H1 (cell line): ENCODE measurements at regions not wholly inside any gene's neighbourhood (a gene's known extent, or its start where the extent isn't known, plus 50 kb on each side); places are given as distances from the start of the nearest gene placed in this dataset.

Experiments used
- CTCF ChIA-PET: fragments of 300-600 bp; sonication (Branson Sonifier 250); formaldehyde crosslinking; loops from one replicate; lab custom pipeline; 2021; ENCODE audit not compliant: partially characterized antibody; lab: Charles Lee
- POLR2A ChIA-PET: fragments of 300-600 bp; sonication (Branson Sonifier 250); formaldehyde crosslinking; loops from one replicate; lab custom pipeline; 2021; ENCODE audit warnings: inconsistent platforms; ENCODE audit not compliant: partially characterized antibody; lab: Charles Lee
- DNase-seq, 2 experiments: peaks; one replicate each; pipeline versions ENCODE4 v3.0.0 to v3.0.0-alpha.2; 2010 to 2022; ENCODE audit warnings: low spot score in 2 of 2, low read depth in 1 of 2, mixed read lengths in 1 of 2
- FAIRE-seq: peaks from 2 replicates; lab custom pipeline; 2011; peaks lifted over from hg19 to GRCh38; lab: Jason Lieb, UNC
- H2AFZ ChIP-seq: 2 replicates; pipeline ENCODE4 v1.8.1; 2012; ENCODE audit warnings: low read length, inconsistent platforms
- H2AK5ac ChIP-seq: 2 replicates; pipeline ENCODE4 v1.6.1; 2013; ENCODE audit warnings: low read depth, low read length
- H2BK120ac ChIP-seq: replicated peaks from 2 replicates; pipeline ENCODE3; 2013; ENCODE audit warnings: low read depth, low read length, inconsistent platforms
- H2BK12ac ChIP-seq: 2 replicates; pipeline ENCODE4 v1.6.1; 2013; ENCODE audit warnings: low read depth, low read length
- H2BK15ac ChIP-seq: 2 replicates; pipeline ENCODE4 v1.6.1; 2013; ENCODE audit warnings: low read length
- H2BK20ac ChIP-seq: 2 replicates; pipeline ENCODE4 v1.6.1; 2013; ENCODE audit warnings: low read length
- H2BK5ac ChIP-seq: 2 replicates; pipeline ENCODE4 v1.6.1; 2013; ENCODE audit warnings: low read depth, low read length
- H3K14ac ChIP-seq: 2 replicates; pipeline ENCODE4 v1.6.1; 2013; ENCODE audit warnings: inconsistent platforms; ENCODE audit not compliant: insufficient read length
- H3K18ac ChIP-seq: 2 replicates; pipeline ENCODE4 v1.6.1; 2013; ENCODE audit warnings: low read length; ENCODE audit errors: extremely low read depth
- H3K23ac ChIP-seq: 2 replicates; pipeline ENCODE4 v1.6.1; 2013; ENCODE audit warnings: inconsistent platforms; ENCODE audit not compliant: insufficient read length
- H3K23me2 ChIP-seq: 2 replicates; pipeline ENCODE4 v1.6.1; 2013; ENCODE audit warnings: low read depth, low read length
- H3K27ac ChIP-seq: 2 replicates; pipeline ENCODE4 v1.6.1; 2011; ENCODE audit warnings: low read depth, low read length, inconsistent platforms
- H3K27me3 ChIP-seq, 4 experiments: replicated peaks in 1 of 4; 1 replicate in 1 of 4; 2 replicates in 3 of 4; pipeline versions ENCODE4 v1.6.1 to v1.8.1; 2011 to 2013; ENCODE audit warnings: low read length in 3 of 4, mild to moderate bottlenecking in 3 of 4, inconsistent platforms in 2 of 4, mixed read lengths in 2 of 4, moderate library complexity in 1 of 4; ENCODE audit not compliant: control insufficient read depth in 3 of 4, insufficient read depth in 3 of 4; ENCODE audit errors: extremely low read depth in 1 of 4
- H3K36me3 ChIP-seq, 4 experiments: 2 replicates each; pipeline versions ENCODE4 v1.6.1 to v1.8.1; 2011 to 2013; ENCODE audit warnings: mild to moderate bottlenecking in 4 of 4, low read length in 3 of 4, moderate library complexity in 2 of 4, control low read depth in 1 of 4, inconsistent platforms in 1 of 4; ENCODE audit not compliant: insufficient read depth in 4 of 4, control insufficient read depth in 2 of 4
- H3K4ac ChIP-seq: replicated peaks from 2 replicates; pipeline ENCODE3; 2013; ENCODE audit warnings: low read length, low read depth, mixed read lengths, inconsistent platforms; ENCODE audit not compliant: insufficient read length
- H3K4me1 ChIP-seq, 4 experiments: replicated peaks in 1 of 4; 1 replicate in 1 of 4; 2 replicates in 3 of 4; pipeline versions ENCODE4 v1.6.1 to v1.8.1; 2011 to 2013; ENCODE audit warnings: low read length in 3 of 4, inconsistent platforms in 2 of 4, mixed read lengths in 1 of 4; ENCODE audit not compliant: insufficient read depth in 4 of 4, control insufficient read depth in 3 of 4
- H3K4me2 ChIP-seq, 2 experiments: 2 replicates each; pipeline versions ENCODE4 v1.6.1 to v1.8.1; 2011 to 2013; ENCODE audit warnings: low read depth in 2 of 2, low read length in 2 of 2, control low read depth in 1 of 2, inconsistent platforms in 1 of 2, mild to moderate bottlenecking in 1 of 2; ENCODE audit not compliant: insufficient read depth in 1 of 2
- H3K4me3 ChIP-seq, 4 experiments: fragments of 200-600, 300-600 bp in 1 of 4; sonication (generic), shearing (Covaris generic), sonication (Bioruptor Twin) in 1 of 4; 2 replicates each; pipeline versions ENCODE4 v1.5.1 to v1.8.1; 2011 to 2016; ENCODE audit warnings: low read length in 4 of 4, low read depth in 3 of 4, control low read depth in 2 of 4, inconsistent platforms in 2 of 4, mild to moderate bottlenecking in 2 of 4, mixed read lengths in 1 of 4, moderate library complexity in 1 of 4; ENCODE audit not compliant: insufficient read depth in 2 of 4; ENCODE audit errors: extremely low read depth in 1 of 4
- H3K56ac ChIP-seq: replicated peaks from 2 replicates; pipeline ENCODE3; 2013; ENCODE audit warnings: low read depth, mild to moderate bottlenecking, mixed read lengths, low read length, inconsistent platforms; ENCODE audit not compliant: insufficient read length
- H3K79me1 ChIP-seq: 2 replicates; pipeline ENCODE4 v1.6.1; 2013; ENCODE audit warnings: low read depth, low read length, control low read depth
- H3K79me2 ChIP-seq, 2 experiments: 2 replicates each; pipeline versions ENCODE4 v1.6.1 to v1.8.1; 2012 to 2013; ENCODE audit warnings: low read length in 2 of 2, mild to moderate bottlenecking in 2 of 2, inconsistent platforms in 1 of 2; ENCODE audit not compliant: insufficient read depth in 2 of 2, control insufficient read depth in 1 of 2
- H3K9ac ChIP-seq, 4 experiments: replicated peaks in 1 of 4; 1 replicate in 1 of 4; 2 replicates in 3 of 4; pipeline versions ENCODE4 v1.6.1 to v1.8.1; 2011 to 2013; ENCODE audit warnings: low read depth in 3 of 4, low read length in 3 of 4, control low read depth in 2 of 4, mild to moderate bottlenecking in 2 of 4, moderate library complexity in 2 of 4, inconsistent platforms in 1 of 4; ENCODE audit errors: extremely low read depth in 1 of 4
- H3K9me3 ChIP-seq, 2 experiments: 2 replicates each; pipeline versions ENCODE4 v1.6.1 to v1.8.1; 2012 to 2013; ENCODE audit warnings: mild to moderate bottlenecking in 2 of 2, moderate library complexity in 2 of 2, control low read depth in 1 of 2, inconsistent platforms in 1 of 2, low read depth in 1 of 2, low read length in 1 of 2, mixed read lengths in 1 of 2; ENCODE audit not compliant: insufficient read depth in 2 of 2
- H4K20me1 ChIP-seq, 2 experiments: replicated peaks in 1 of 2; 2 replicates each; pipeline versions ENCODE3 to v1.8.1; 2011 to 2013; ENCODE audit warnings: inconsistent platforms in 2 of 2, low read length in 2 of 2, mild to moderate bottlenecking in 1 of 2; ENCODE audit not compliant: insufficient read depth in 2 of 2, control insufficient read depth in 1 of 2
- H4K5ac ChIP-seq: 2 replicates; pipeline ENCODE4 v1.6.1; 2013; ENCODE audit warnings: low read length, low read depth, mixed read lengths, inconsistent platforms; ENCODE audit not compliant: insufficient read length
- H4K8ac ChIP-seq: 2 replicates; pipeline ENCODE4 v1.8.0; 2013; ENCODE audit warnings: mild to moderate bottlenecking, moderate library complexity, low read length, inconsistent platforms; ENCODE audit not compliant: insufficient read depth; ENCODE audit errors: extremely low read depth
- H4K91ac ChIP-seq: replicated peaks from 2 replicates; pipeline ENCODE3; 2013; ENCODE audit warnings: low read length, mixed read lengths, inconsistent platforms; ENCODE audit not compliant: insufficient read length
- ATF3 ChIP-seq: IDR thresholded peaks from 2 replicates; pipeline ENCODE4 v1.6.1; 2011; ENCODE audit warnings: low read depth, mild to moderate bottlenecking, low read length; ENCODE audit not compliant: insufficient read depth
- BACH1 ChIP-seq: IDR thresholded peaks from 2 replicates; pipeline ENCODE4 v1.6.1; 2012; ENCODE audit warnings: low read length, improper control_type of control experiment
- BRCA1 ChIP-seq: IDR thresholded peaks from 2 replicates; pipeline ENCODE4 v1.6.1; 2012; ENCODE audit warnings: low read depth, low read length, improper control_type of control experiment
- CEBPB ChIP-seq: IDR thresholded peaks from 2 replicates; pipeline ENCODE4 v1.6.1; 2012; ENCODE audit warnings: low read depth, low read length
- CHD1 ChIP-seq: IDR thresholded peaks from 2 replicates; pipeline ENCODE4 v1.6.1; 2012; ENCODE audit warnings: low read depth, low read length, improper control_type of control experiment
- CHD2 ChIP-seq: IDR thresholded peaks from 2 replicates; pipeline ENCODE4 v1.6.1; 2012; ENCODE audit warnings: low read length, improper control_type of control experiment
- EGR1 ChIP-seq: IDR thresholded peaks from 2 replicates; pipeline ENCODE4 v1.6.1; 2011; ENCODE audit warnings: low read depth, low read length, borderline replicate concordance
- KDM1A ChIP-seq: fragments of 200-600, 300-600 bp; sonication (generic); IDR thresholded peaks from 2 replicates; pipeline ENCODE4 v1.7.1; 2016; ENCODE audit warnings: mild to moderate bottlenecking, low read length, borderline replicate concordance
- POLR2AphosphoS5 ChIP-seq: IDR thresholded peaks from 2 replicates; pipeline ENCODE4 v1.6.1; 2011; ENCODE audit warnings: low read depth, low read length
- RBBP5 ChIP-seq: IDR thresholded peaks from 2 replicates; pipeline ENCODE4 v1.7.1; 2012; ENCODE audit warnings: low read depth, mild to moderate bottlenecking, inconsistent platforms, low read length, moderate library complexity, borderline replicate concordance
- RXRA ChIP-seq: IDR thresholded peaks from 2 replicates; pipeline ENCODE4 v1.6.1; 2011; ENCODE audit warnings: low read depth, mild to moderate bottlenecking, low read length, moderate library complexity; ENCODE audit not compliant: insufficient read depth
- SP2 ChIP-seq: IDR thresholded peaks from 2 replicates; pipeline ENCODE4 v1.6.1; 2012; ENCODE audit warnings: mild to moderate bottlenecking, low read length, inconsistent platforms
- SP4 ChIP-seq: IDR thresholded peaks from 2 replicates; pipeline ENCODE4 v1.6.1; 2012; ENCODE audit warnings: low read length, inconsistent platforms
- SRF ChIP-seq: IDR thresholded peaks from 2 replicates; pipeline ENCODE4 v1.6.1; 2011; ENCODE audit warnings: mild to moderate bottlenecking, low read depth, low read length, moderate library complexity
- TEAD4 ChIP-seq: IDR thresholded peaks from 2 replicates; pipeline ENCODE4 v1.6.1; 2012; ENCODE audit warnings: low read depth, low read length, inconsistent platforms, mixed read lengths
- WGBS, 2 experiments: shearing (Covaris generic) in 1 of 2; methylation state at CpG; one replicate each; pipeline versions ENCODE4 v1.1.6 to v1.1.7; 2013 to 2015; ENCODE audit warnings: low lambda C conversion rate in 2 of 2, mixed read lengths in 2 of 2, inconsistent platforms in 1 of 2, low coverage in 1 of 2, missing lambda C conversion rate in 1 of 2; ENCODE audit not compliant: insufficient replicate concordance in 2 of 2, insufficient coverage in 1 of 2, insufficient read length in 1 of 2; ENCODE audit errors: extremely low coverage in 1 of 2, missing lambda C conversion rate in 1 of 2; 5-methylcytosine and 5-hydroxymethylcytosine counted together

DNA sequence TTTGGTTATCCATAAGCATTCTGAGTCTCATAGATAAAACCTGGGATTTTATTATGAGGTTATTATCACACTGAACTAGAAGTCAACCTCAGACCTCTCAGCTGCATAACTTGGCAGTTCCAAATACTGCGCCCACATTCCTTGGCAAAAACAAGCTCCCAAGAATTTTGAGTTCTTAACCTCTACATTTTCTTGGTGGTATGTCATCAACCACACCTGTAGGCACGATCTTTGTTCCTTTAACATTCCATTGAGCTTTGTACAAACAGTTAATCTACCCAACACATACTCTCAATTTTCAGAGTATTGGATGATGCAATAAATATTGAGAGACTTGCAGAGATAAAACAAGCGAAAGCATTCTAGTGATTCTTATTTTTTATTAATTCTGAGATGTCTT is 371.8 kb upstream of the PRICKLE1 start:
- H2AK5ac ChIP-seq: no peak overlapping the region
- H2BK12ac ChIP-seq: no peak overlapping the region
- CTCF ChIA-PET: interaction anchor here (0.6 to 1.2 kb wide), 2 partner anchors 139 to 193 kb away, joined by 3 read pairs; no protein-coding TSS in a partner anchor
- no peak overlapping the region for H3K23ac ChIP-seq
- DNase-seq (peak in 1 of 2 experiments; percentile 23), FAIRE-seq (no peak)
- H3K9ac ChIP-seq: no peak overlapping the region
- no peak overlapping the region for H2BK5ac ChIP-seq
- no peak overlapping the region for H2BK15ac ChIP-seq
- WGBS, 2 experiments: 86% methylated on average over 3 of the region's 3 CpGs; no CpG with 5 or more reads in 1 of the 2 experiments
- no peak overlapping the region for H3K4ac ChIP-seq
- no peak overlapping the region for H3K56ac ChIP-seq
- H2AFZ ChIP-seq: no peak overlapping the region
- no peaks in the 10 kb centered on the region for H3K4me1 ChIP-seq
- H3K27me3 ChIP-seq: no peaks in the 10 kb centered on the region
- no peak overlapping the region for H2BK120ac ChIP-seq
- POLR2A ChIA-PET: no interaction called here
- no peak overlapping the region for H3K14ac ChIP-seq
- no peaks in the 10 kb centered on the region for H4K20me1 ChIP-seq
- no peak overlapping the region for H4K5ac ChIP-seq
- no peak overlapping the region for H4K8ac ChIP-seq
- no peak overlapping the region for H3K4me2 ChIP-seq
- TF ChIP-seq CEBPB (peak; percentile 70; the same call in 1 of the 2 replicates), CHD2 (no peak), RXRA (no peak), BRCA1 (no peak), RBBP5 (no peak), CHD1 (no peak), TEAD4 (peak; percentile 27; the same call in 1 of the 2 replicates), KDM1A (no peak), ATF3 (no peak), SRF (no peak), EGR1 (no peak), POLR2AphosphoS5 (no peak), SP4 (no peak), BACH1 (no peak), SP2 (no peak)
- TF ChIP-seq, all 59 proteins: peak for 2
- Histone ChIP-seq H3K79me2 (no peaks in the 10 kb centered on the region), H2BK20ac (no peak overlapping the region), H3K23me2 (no peaks in the 10 kb centered on the region), H4K91ac (no peak overlapping the region), H3K9me3 (no peaks in the 10 kb centered on the region), H3K79me1 (no peaks in the 10 kb centered on the region), H3K18ac (no peak overlapping the region), H3K27ac (no peak overlapping the region), H3K36me3 (no peaks in the 10 kb centered on the region), H3K4me3 (no peak overlapping the region)
